ENCODE measurements at regions not wholly inside any gene's neighbourhood (a gene's known extent, or its start where the extent isn't known, plus 50 kb on each side); places are given as distances from the start of the nearest gene placed in this dataset.

DNA sequence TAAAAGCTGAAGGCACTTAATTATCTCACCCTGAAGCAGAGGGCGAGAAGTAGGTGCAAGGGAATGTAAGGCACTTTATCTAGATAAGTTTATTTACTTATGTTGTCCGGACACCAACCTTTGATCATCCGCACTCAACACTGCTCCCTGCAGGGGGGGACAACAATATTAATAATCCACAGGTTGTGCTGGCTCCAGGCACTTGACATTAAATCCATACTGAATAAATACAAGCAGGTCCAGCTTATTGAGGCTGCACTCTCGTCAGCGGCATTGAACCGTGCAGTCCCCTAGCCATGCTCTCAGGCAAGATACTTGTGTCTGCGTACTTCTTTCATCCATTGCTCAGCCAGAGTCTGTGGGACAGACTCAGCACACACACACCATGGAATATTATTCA is 374.5 kb upstream of the NBEA start:
- Histone ChIP-seq H3K27ac (ENCODE audit: insufficient read depth, low read length) (no peak overlapping the region), H2AK5ac (ENCODE audit: low read depth, low read length) (no peak overlapping the region), H3K4me2 (ENCODE audit: low read depth, low read length) (no peak overlapping the region), H2AK9ac (replicated peaks; ENCODE audit: low read depth, low read length, poor library complexity) (no peak overlapping the region), H3K27me3 (ENCODE audit: control insufficient read depth, insufficient read depth, low read length) (no peaks in the 10 kb centered on the region), H4K20me1 (ENCODE audit: insufficient read depth, low read length) (no peaks in the 10 kb centered on the region), H3K79me1 (ENCODE audit: low read depth in 1 of 2, low read length in 2 of 2) (no peaks in the 10 kb centered on the region), H3K9me1 (ENCODE audit: insufficient read depth, low read length) (no peaks in the 10 kb centered on the region), H2AFZ (replicated peaks; ENCODE audit: low read length, poor library complexity) (no peak overlapping the region), H4K5ac (ENCODE audit: low read depth, low read length) (no peak overlapping the region), H3K4me1 (ENCODE audit: control insufficient read depth, insufficient read depth, low read length) (no peaks in the 10 kb centered on the region), H3K18ac (ENCODE audit: low read depth, low read length) (no peak overlapping the region), H4K8ac (ENCODE audit: low read depth in 2 of 2, low read length in 2 of 2) (no peak overlapping the region), H3K36me3 (ENCODE audit: control insufficient read depth, insufficient read depth, low read length) (no peaks in the 10 kb centered on the region), H2BK5ac (ENCODE audit: low read depth, low read length, poor library complexity, severe bottlenecking) (no peak overlapping the region), H3K9ac (ENCODE audit: low read depth, low read length) (no peak overlapping the region), H3K4ac (ENCODE audit: low read depth, low read length) (no peak overlapping the region), H4K91ac (ENCODE audit: insufficient read depth, low read depth, low read length) (no peak overlapping the region), H2BK20ac (ENCODE audit: low read depth, low read length) (no peak overlapping the region), H3K4me3 (ENCODE audit: insufficient read depth, low read depth, low read length) (no peak overlapping the region), H3K56ac (ENCODE audit: extremely low read depth, insufficient read depth, low read length) (no peak overlapping the region), H2BK15ac (ENCODE audit: low read depth, low read length) (no peak overlapping the region), H3K14ac (replicated peaks; ENCODE audit: low read depth, low read length) (no peak overlapping the region), H2BK120ac (ENCODE audit: low read depth, low read length) (no peak overlapping the region), H3K9me3 (ENCODE audit: control insufficient read depth, insufficient read depth, low read length) (no peaks in the 10 kb centered on the region), H3K23ac (ENCODE audit: low read depth, low read length) (no peak overlapping the region)
- DNase-seq (no peak), ATAC-seq (ENCODE audit: low read depth) (no peak)
- no TSS peak for BruUV-seq (replicated peaks)
- POLR2A ChIA-PET (ENCODE audit: unreplicated experiment), result no interaction called here
- TF ChIP-seq RFX5 (IDR thresholded peaks at IDR 0.05; ENCODE audit: low read depth, low read length) (no peak), BHLHE40 (IDR thresholded peaks at IDR 0.05; ENCODE audit: low read depth, low read length) (no peak), MAZ (IDR thresholded peaks at IDR 0.05; ENCODE audit: borderline replicate concordance, low read depth, low read length) (no peak), CTCF (conservative IDR thresholded peaks at IDR 0.05; ENCODE audit: low read depth, low read length) (no peak), SMC3 (IDR thresholded peaks at IDR 0.05; ENCODE audit: low read depth, low read length) (no peak), CHD1 (IDR thresholded peaks at IDR 0.05; ENCODE audit: low read depth, low read length) (no peak), RAD21 (IDR thresholded peaks at IDR 0.05; ENCODE audit: low read length) (no peak), MAFK (IDR thresholded peaks at IDR 0.05; ENCODE audit: low read depth, low read length) (no peak), ELK1 (IDR thresholded peaks at IDR 0.05; ENCODE audit: borderline replicate concordance, low read depth, low read length) (no peak), MXI1 (IDR thresholded peaks at IDR 0.05; ENCODE audit: borderline replicate concordance, low read depth, low read length) (no peak), POLR2A (IDR thresholded peaks at IDR 0.05; ENCODE audit: low read depth, low read length) (no peak), RCOR1 (IDR thresholded peaks at IDR 0.05; ENCODE audit: insufficient replicate concordance, low read length) (no peak), CEBPB (IDR thresholded peaks at IDR 0.05; ENCODE audit: low read depth, low read length) (no peak), FOS (IDR thresholded peaks at IDR 0.05; ENCODE audit: low read depth, low read length) (no peak), NFE2L2 (IDR thresholded peaks at IDR 0.05; ENCODE audit: low read depth, low read length) (no peak)
- TF ChIP-seq, protein P1, sequence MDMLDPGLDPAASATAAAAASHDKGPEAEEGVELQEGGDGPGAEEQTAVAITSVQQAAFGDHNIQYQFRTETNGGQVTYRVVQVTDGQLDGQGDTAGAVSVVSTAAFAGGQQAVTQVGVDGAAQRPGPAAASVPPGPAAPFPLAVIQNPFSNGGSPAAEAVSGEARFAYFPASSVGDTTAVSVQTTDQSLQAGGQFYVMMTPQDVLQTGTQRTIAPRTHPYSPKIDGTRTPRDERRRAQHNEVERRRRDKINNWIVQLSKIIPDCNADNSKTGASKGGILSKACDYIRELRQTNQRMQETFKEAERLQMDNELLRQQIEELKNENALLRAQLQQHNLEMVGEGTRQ (IDR thresholded peaks at IDR 0.05; ENCODE audit: low read depth, low read length), result no peak
- dilution Hi-C loops (cut with HindIII; ENCODE audit: low sequenced_read_pairs, unreplicated experiment), result no loop called here
- in situ Hi-C loops (cut with MboI; ENCODE audit: low sequenced_read_pairs), result no loop called here
- intact Hi-C loops (cut with micrococcal nuclease), result loop anchor here (10.0 kb wide), 1 partner anchor 633 kb away; no protein-coding TSS in a partner anchor
- CTCF ChIA-PET, result no interaction called here
- WGBS, 2 experiments (ENCODE audit: extremely low coverage in 2 of 2, insufficient read length in 1 of 2), result no CpG with 5 or more reads among the region's 7 CpGs

Data from IMR-90 (cell line).